Stimulated activated CD8-positive, alpha-beta memory T cell treated with anti-CD3 and anti-CD28 coated beads, Interleukin-4, amount 100 ng/mL, for 4 hours (primary cell): ENCODE measurements at regions not wholly inside any gene's neighbourhood (a gene's known extent, or its start where the extent isn't known, plus 50 kb on each side); places are given as distances from the start of the nearest gene placed in this dataset.

Source experiments
- DNase-seq, 2 donors: peaks; one replicate each; pipeline ENCODE4 v3.0.0-alpha.2; 2020; ENCODE audit warnings: low read depth in 2 of 2, low spot score in 1 of 2

- no peak for DNase-seq
Measured at GRCh38 chr5:7955476-7955875, 86.5 kb downstream of the MTRR start.

GRCh38 chr5:7957329-7957728, 88.4 kb downstream of the MTRR start:
- no peak for DNase-seq

- no peak for DNase-seq
Measured at GRCh38 chr5:7960142-7960541, 91.2 kb downstream of the MTRR start.

- DNase-seq = no peak
Measured at GRCh38 chr5:7961540-7961939, 92.6 kb downstream of the MTRR start.

GRCh38 chr5:7970816-7971215, 101.9 kb downstream of the MTRR start:
- no peak for DNase-seq

GRCh38 chr5:7976411-7977190, 107.7 kb downstream of the MTRR start:
- no peak for DNase-seq

GRCh38 chr5:7978114-7978513, 109.2 kb downstream of the MTRR start:
- DNase-seq = no peak

GRCh38 chr5:7978991-7979390, 110.0 kb downstream of the MTRR start:
- DNase-seq = no peak

- no peak for DNase-seq
Measured at GRCh38 chr5:7980881-7981280, 111.9 kb downstream of the MTRR start.

GRCh38 chr5:7983433-7983832, 114.5 kb downstream of the MTRR start:
- DNase-seq = no peak

GRCh38 chr5:7991125-7991821, 122.3 kb downstream of the MTRR start:
- DNase-seq = no peak

- no peak for DNase-seq
Measured at GRCh38 chr5:7995688-7996294, 126.8 kb downstream of the MTRR start.

GRCh38 chr5:8005416-8005815, 136.5 kb downstream of the MTRR start:
- no peak for DNase-seq

- DNase-seq = no peak
Measured at GRCh38 chr5:8012131-8012977, 143.4 kb downstream of the MTRR start.

- DNase-seq = no peak
Measured at GRCh38 chr5:8013948-8014710, 145.2 kb downstream of the MTRR start.

GRCh38 chr5:8019719-8020218, 150.8 kb downstream of the MTRR start:
- no peak for DNase-seq

GRCh38 chr5:8020861-8021514, 152.0 kb downstream of the MTRR start:
- DNase-seq = no peak

- no peak for DNase-seq
Measured at GRCh38 chr5:8028243-8028642, 159.3 kb downstream of the MTRR start.

- DNase-seq = no peak
Measured at GRCh38 chr5:8033261-8033660, 164.3 kb downstream of the MTRR start.

GRCh38 chr5:8034852-8035251, 165.9 kb downstream of the MTRR start:
- no peak for DNase-seq
